ENCODE measurements at regions not wholly inside any gene's neighbourhood (a gene's known extent, or its start where the extent isn't known, plus 50 kb on each side); places are given as distances from the start of the nearest gene placed in this dataset.
"Not testable (repeated sequence)": the region's sequence is repeated elsewhere in the genome, so short reads cannot be mapped to it uniquely, and the experiment has no call there.

- DNase-seq (ENCODE audit: low spot score), result no peak
Observed at GRCh38 chr3:151675858-151676615, 57.7 kb upstream of the AADACL2 start.

- DNase-seq (ENCODE audit: low spot score), result peak; percentile 9
Observed at GRCh38 chr3:151673974-151674373, 59.8 kb upstream of the AADACL2 start.

GRCh38 chr3:151667762-151668161 lies 66.0 kb upstream of the AADACL2 start:
- DNase-seq (ENCODE audit: low spot score), result not testable (repeated sequence)

GRCh38 chr3:151660885-151661284 lies 72.8 kb upstream of the AADACL2 start:
- no peak for DNase-seq (ENCODE audit: low spot score)

- no peak for DNase-seq (ENCODE audit: low spot score)
Observed at GRCh38 chr3:151644986-151645385, 88.7 kb upstream of the AADACL2 start.

- DNase-seq (ENCODE audit: low spot score), result no peak
Observed at GRCh38 chr3:151644020-151644620, 89.6 kb upstream of the AADACL2 start.

GRCh38 chr3:151639418-151639740 lies 94.3 kb upstream of the AADACL2 start:
- DNase-seq (ENCODE audit: low spot score), result no peak

- DNase-seq (ENCODE audit: low spot score), result no peak
Observed at GRCh38 chr3:151638555-151639417, 94.9 kb upstream of the AADACL2 start.

GRCh38 chr3:151635905-151636304 lies 97.8 kb upstream of the AADACL2 start:
- no peak for DNase-seq (ENCODE audit: low spot score)

- no peak for DNase-seq (ENCODE audit: low spot score)
Observed at GRCh38 chr3:151631946-151632345, 101.8 kb upstream of the AADACL2 start.

- no peak for DNase-seq (ENCODE audit: low spot score)
Observed at GRCh38 chr3:151630938-151631441, 102.7 kb upstream of the AADACL2 start.

GRCh38 chr3:151630035-151630434 lies 103.7 kb upstream of the AADACL2 start:
- no peak for DNase-seq (ENCODE audit: low spot score)

- DNase-seq (ENCODE audit: low spot score), result no peak
Observed at GRCh38 chr3:151625586-151625985, 108.1 kb upstream of the AADACL2 start.

- no peak for DNase-seq (ENCODE audit: low spot score)
Observed at GRCh38 chr3:151625086-151625485, 108.6 kb upstream of the AADACL2 start.

GRCh38 chr3:151620071-151620470 lies 113.7 kb upstream of the AADACL2 start:
- no peak for DNase-seq (ENCODE audit: low spot score)

- no peak for DNase-seq (ENCODE audit: low spot score)
Observed at GRCh38 chr3:151615464-151615863, 118.3 kb upstream of the AADACL2 start.

- no peak for DNase-seq (ENCODE audit: low spot score)
Observed at GRCh38 chr3:151612115-151612514, 121.6 kb upstream of the AADACL2 start.

GRCh38 chr3:151611419-151611818 lies 122.3 kb upstream of the AADACL2 start:
- DNase-seq (ENCODE audit: low spot score), result no peak

GRCh38 chr3:151609491-151609890 lies 124.2 kb upstream of the AADACL2 start:
- DNase-seq (ENCODE audit: low spot score), result no peak

- no peak for DNase-seq (ENCODE audit: low spot score)
Observed at GRCh38 chr3:151604891-151605290, 128.8 kb upstream of the AADACL2 start.

GRCh38 chr3:151600783-151601182 lies 132.9 kb upstream of the AADACL2 start:
- no peak for DNase-seq (ENCODE audit: low spot score)

GRCh38 chr3:151599103-151599672 lies 134.5 kb upstream of the AADACL2 start:
- DNase-seq (ENCODE audit: low spot score), result no peak
